ENCODE measurements at regions not wholly inside any gene's neighbourhood (a gene's known extent, or its start where the extent isn't known, plus 50 kb on each side); places are given as distances from the start of the nearest gene placed in this dataset.

DNA sequence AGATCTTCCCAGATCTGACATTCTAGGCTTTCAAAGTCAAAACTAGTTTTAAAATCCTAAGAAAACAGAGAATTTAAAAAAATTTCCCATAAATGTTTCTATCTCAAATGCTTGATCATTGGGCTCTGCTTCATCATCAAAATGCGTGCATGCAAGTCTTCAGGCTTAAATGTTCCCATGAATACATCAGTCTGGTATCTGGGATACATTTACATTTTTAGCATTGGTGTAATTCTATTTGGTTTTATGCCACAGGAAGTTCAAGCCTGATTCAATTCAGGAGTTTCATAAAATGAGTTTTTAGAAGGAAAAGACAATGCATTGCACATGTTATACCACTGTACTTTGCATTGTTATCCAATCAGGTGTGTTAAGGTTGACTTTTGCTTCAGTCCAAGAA lies 336.4 kb downstream of the PCNX1 start:
- TF ChIP-seq CTCF (IDR thresholded peaks at IDR 0.05; ENCODE audit: low read depth, low read length, missing control alignments) = no peak
- no peak overlapping the region for H3K4me3 ChIP-seq (replicated peaks; ENCODE audit: low read depth, low read length)
- no peak for DNase-seq (ENCODE audit: extremely low read depth, low read depth)

DNA sequence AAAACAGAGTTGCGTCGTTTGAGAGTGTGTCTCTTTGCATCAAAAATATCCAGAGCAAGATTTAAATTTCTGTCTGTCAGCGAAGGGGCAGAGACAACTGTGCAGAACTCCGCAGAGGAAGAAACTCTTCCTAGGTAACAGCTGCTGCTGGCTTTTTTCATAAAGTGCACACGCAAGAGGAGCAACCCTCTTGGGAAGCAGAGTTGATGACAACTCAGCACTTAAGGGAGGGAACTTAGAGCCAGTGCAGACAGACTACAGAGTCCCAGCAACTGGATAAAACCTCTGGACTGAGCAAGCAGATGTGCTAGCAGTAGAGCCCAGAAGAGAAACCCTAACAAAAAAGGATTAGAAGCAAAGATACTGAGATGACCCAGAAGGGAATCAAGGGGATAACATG lies 337.1 kb downstream of the PCNX1 start:
- no peak for TF ChIP-seq CTCF (IDR thresholded peaks at IDR 0.05; ENCODE audit: low read depth, low read length, missing control alignments)
- H3K4me3 ChIP-seq (replicated peaks; ENCODE audit: low read depth, low read length) = no peak overlapping the region
- DNase-seq (ENCODE audit: extremely low read depth, low read depth) = no peak

DNA sequence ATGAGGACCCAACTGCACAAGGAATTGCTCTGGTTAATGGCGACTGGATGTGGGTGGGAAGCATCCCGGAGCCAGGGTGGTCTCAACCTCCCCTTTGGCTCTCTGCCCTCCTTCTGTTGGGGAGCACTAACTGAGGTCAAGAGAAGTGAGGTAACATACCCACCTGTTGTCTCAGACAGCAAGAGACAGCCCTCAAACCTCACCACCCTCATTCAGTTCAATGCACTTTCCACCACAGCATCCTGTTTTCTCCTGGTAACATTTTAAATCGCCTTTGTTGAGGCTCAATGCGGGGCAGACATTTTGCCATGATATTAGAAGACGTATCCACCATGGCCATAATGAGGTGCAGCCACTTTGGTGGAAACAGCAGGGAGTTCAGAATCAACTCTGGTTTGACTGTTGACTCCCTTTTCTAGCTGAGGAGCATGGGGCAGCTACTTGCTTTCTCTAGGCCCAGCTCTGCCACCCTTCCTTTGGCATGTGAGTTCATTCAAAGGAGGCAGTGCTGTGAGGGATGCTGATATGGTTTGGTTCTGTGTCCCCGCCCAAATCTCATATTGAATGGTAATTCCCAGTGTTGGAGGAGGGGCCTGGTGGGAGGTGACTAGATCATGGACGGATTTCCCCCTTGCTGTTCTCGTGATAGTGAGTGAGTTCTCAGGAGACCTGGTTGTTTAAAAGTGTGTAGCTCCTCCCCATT lies 338.6 kb downstream of the PCNX1 start:
- no peak overlapping the region for H3K4me3 ChIP-seq (replicated peaks; ENCODE audit: low read depth, low read length)
- no peak for DNase-seq (ENCODE audit: extremely low read depth, low read depth)
- no peak for TF ChIP-seq CTCF (IDR thresholded peaks at IDR 0.05; ENCODE audit: low read depth, low read length, missing control alignments)

DNA sequence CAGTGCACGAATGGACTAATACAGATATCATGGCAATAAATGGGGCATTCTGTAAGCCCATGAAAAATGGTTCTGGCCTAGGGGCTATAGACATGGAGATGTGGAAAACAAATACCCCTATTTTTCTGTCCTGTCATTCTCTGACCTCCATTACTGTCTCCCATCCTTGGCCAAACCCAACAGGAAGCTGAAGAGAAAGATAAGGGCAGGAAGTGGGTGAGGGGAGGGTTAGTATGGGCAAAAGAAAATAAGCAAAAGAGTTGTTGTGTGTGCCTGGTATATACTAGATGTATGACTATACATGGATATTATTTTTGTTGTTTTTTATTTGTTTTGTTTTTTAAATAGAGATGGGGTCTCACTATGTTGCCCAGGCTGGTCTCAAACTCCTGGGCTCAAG lies 339.3 kb downstream of the PCNX1 start:
- no peak for DNase-seq (ENCODE audit: extremely low read depth, low read depth)
- TF ChIP-seq CTCF (IDR thresholded peaks at IDR 0.05; ENCODE audit: low read depth, low read length, missing control alignments) = no peak
- H3K4me3 ChIP-seq (replicated peaks; ENCODE audit: low read depth, low read length) = no peak overlapping the region

- H3K4me3 ChIP-seq (replicated peaks; ENCODE audit: low read depth, low read length) = no peak overlapping the region
- DNase-seq (ENCODE audit: extremely low read depth, low read depth) = no peak
- TF ChIP-seq CTCF (IDR thresholded peaks at IDR 0.05; ENCODE audit: low read depth, low read length, missing control alignments) = no peak
Observed at GRCh38 chr14:71247106-71247505, 339.8 kb downstream of the PCNX1 start.

GRCh38 chr14:71248194-71248593 lies 340.9 kb downstream of the PCNX1 start:
- no peak for DNase-seq (ENCODE audit: extremely low read depth, low read depth)
- TF ChIP-seq CTCF (IDR thresholded peaks at IDR 0.05; ENCODE audit: low read depth, low read length, missing control alignments) = no peak
- H3K4me3 ChIP-seq (replicated peaks; ENCODE audit: low read depth, low read length) = no peak overlapping the region

DNA sequence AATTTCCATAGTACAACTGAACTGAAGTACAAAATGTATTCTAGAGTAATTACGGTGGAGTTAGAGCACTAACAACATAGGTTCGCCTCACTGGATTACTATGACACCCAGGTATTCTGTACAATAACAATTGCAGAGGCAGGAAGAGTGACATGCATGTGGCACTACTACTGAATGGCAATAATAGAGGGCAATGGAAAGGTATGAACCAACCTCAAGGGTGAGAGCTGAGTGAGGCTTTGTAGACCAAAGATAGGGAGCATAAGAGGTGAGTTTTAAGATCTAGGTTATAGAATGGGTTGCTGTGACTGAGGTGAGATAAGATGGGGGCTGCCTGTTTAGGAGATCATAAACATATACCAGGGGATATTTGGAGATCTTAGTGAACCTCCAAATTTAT lies 343.1 kb downstream of the PCNX1 start:
- no peak for DNase-seq (ENCODE audit: extremely low read depth, low read depth)
- no peak for TF ChIP-seq CTCF (IDR thresholded peaks at IDR 0.05; ENCODE audit: low read depth, low read length, missing control alignments)
- H3K4me3 ChIP-seq (replicated peaks; ENCODE audit: low read depth, low read length) = no peak overlapping the region

All from HFF-Myc (cell line).